OCI-LY1 (cell line): ENCODE measurements at regions not wholly inside any gene's neighbourhood (a gene's known extent, or its start where the extent isn't known, plus 50 kb on each side); places are given as distances from the start of the nearest gene placed in this dataset.

Experiments used
- CTCF ChIP-seq: fragments of 200-600 bp; sonication (generic), shearing (Covaris generic); IDR thresholded peaks from 2 replicates; pipeline ENCODE4 v1.5.1; 2017; ENCODE audit warnings: mild to moderate bottlenecking, antibody characterized with exemption, low read length, moderate library complexity, mixed read lengths
- EZH2 ChIP-seq: fragments of 200-600 bp; sonication (generic), shearing (Covaris generic); IDR thresholded peaks from 2 replicates; pipeline ENCODE4 v1.8.0; 2017; ENCODE audit warnings: borderline replicate concordance, mixed run types, mild to moderate bottlenecking, antibody characterized with exemption, low read length, moderate library complexity, mixed read lengths

DNA sequence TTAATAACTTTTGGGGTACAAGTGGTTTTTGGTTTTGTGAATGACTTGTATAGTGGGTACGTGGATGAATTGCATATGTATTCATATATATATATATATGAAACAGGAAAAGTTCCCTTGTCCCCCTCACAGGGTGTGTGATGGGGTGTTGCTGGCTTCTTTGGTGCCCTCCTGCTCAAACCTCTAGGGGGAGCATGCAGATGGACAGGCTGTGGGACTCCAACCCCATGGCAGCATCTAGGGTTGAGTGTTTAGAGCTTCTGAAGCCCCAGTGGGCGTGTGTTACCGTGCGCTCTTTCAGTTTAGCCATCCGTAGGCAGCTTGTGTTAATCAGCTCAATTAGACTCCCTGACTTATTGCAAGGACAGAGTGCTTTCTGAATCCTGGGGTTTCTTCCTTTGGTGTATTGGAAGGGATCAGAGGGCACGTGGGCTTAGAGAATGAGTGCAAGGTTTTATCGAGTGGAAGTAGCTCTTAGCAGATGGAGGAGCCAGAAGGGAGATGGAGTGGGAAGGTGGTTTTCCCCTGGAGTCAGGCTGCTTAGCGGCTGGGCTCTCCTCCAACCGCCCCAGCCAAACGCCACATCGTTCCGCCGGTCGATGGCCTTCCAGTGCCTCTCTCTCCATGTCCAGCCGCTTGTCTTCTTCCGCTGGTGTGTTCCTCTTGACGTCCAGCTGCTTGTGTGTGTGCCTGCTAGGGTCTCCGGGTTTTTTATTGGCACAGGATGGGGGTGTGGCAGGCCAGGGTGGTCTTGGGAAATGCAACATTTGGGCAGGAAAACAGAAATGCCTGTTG, 674.4 kb upstream of the LCORL start:
- TF ChIP-seq CTCF (no peak), EZH2 (no peak)
